ENCODE measurements at regions not wholly inside any gene's neighbourhood (a gene's known extent, or its start where the extent isn't known, plus 50 kb on each side); places are given as distances from the start of the nearest gene placed in this dataset.

DNA sequence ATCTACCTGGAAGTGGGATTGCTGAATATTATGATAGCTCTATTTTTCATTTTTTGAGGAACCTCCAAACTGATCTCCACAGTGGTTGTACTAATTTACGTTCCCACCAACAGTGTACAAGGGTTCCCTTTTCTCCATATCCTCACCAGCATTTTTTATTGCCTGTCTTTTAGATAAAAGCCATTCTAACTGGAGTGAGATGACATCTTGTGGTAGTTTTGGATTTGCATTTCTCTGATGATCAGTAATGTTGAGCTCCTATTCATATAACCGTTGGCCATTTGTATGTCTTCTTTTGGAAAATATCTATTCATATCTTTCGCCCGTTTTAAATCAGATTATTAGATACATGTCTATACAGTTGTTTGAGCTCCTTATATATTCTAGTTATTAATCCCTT, 101.8 kb downstream of the RASGEF1B start:
- TF ChIP-seq TAF1 (IDR thresholded peaks at IDR 0.05; ENCODE audit: low read depth, low read length) (no peak), POLR2AphosphoS5 (IDR thresholded peaks at IDR 0.05; ENCODE audit: low read depth, low read length) (no peak), POLR2A (IDR thresholded peaks at IDR 0.05; ENCODE audit: low read depth, low read length) (no peak)
